Transverse colon (tissue), 4 donors: ENCODE measurements at regions not wholly inside any gene's neighbourhood (a gene's known extent, or its start where the extent isn't known, plus 50 kb on each side); places are given as distances from the start of the nearest gene placed in this dataset.

Experiments
- DNase-seq: peaks from one replicate; pipeline ENCODE4 v3.0.0-alpha.2; 2019
- H3K27ac ChIP-seq, 4 donors: fragments of 200-600 bp; sonication (generic); 2 replicates each; pipeline ENCODE4 v1.5.1; 2016 to 2018; ENCODE audit warnings: inconsistent platforms in 4 of 4
- H3K27me3 ChIP-seq: fragments of 200-600 bp; sonication (generic); 2 replicates; pipeline ENCODE4 v1.5.1; 2017; ENCODE audit warnings: inconsistent platforms
- H3K36me3 ChIP-seq, 4 donors: fragments of 200-600 bp; sonication (generic); 2 replicates each; pipeline ENCODE4 v1.5.1; 2017 to 2019; ENCODE audit warnings: inconsistent platforms in 4 of 4
- H3K4me1 ChIP-seq, 4 donors: fragments of 200-600 bp; sonication (generic); 2 replicates each; pipeline ENCODE4 v1.5.1; 2017 to 2020; ENCODE audit warnings: inconsistent platforms in 4 of 4
- H3K4me3 ChIP-seq, 4 donors: fragments of 200-600 bp; sonication (generic); 1 replicate in 1 of 4; 2 replicates in 3 of 4; pipeline versions ENCODE4 v1.5.1 to v1.6.1; 2017 to 2019; ENCODE audit warnings: inconsistent platforms in 4 of 4
- H3K9me3 ChIP-seq, 2 donors: fragments of 200-600 bp; sonication (generic); 2 replicates each; pipeline ENCODE4 v1.5.1; 2017 to 2019; ENCODE audit warnings: inconsistent platforms in 2 of 2
- EP300 ChIP-seq: sonication (generic); formaldehyde crosslinking; IDR thresholded peaks from one replicate; pipeline ENCODE4 v1.6.1; 2017; ENCODE audit warnings: antibody characterized with exemption, low read depth
- POLR2A ChIP-seq: fragments of 450-650 bp; IDR thresholded peaks from one replicate; pipeline ENCODE4 v1.6.1; 2016; ENCODE audit warnings: antibody characterized with exemption, mild to moderate bottlenecking, moderate library complexity
- POLR2AphosphoS5 ChIP-seq, 3 donors: sonication (generic); formaldehyde crosslinking; IDR thresholded peaks; one replicate each; pipeline ENCODE4 v1.6.1; 2016; ENCODE audit warnings: antibody characterized with exemption in 3 of 3
- WGBS, 2 donors: methylation state at CpG; one replicate each; pipeline ENCODE4 v1.1.5; 2018; ENCODE audit warnings: low coverage in 1 of 2; 5-methylcytosine and 5-hydroxymethylcytosine counted together
- in situ Hi-C, 4 donors: fragments of 200-750 bp; cut with MboI; loops; one replicate each; pipeline versions ENCODE4 v1.15.0 to v1.15.1; 2017; ENCODE audit warnings: low sequenced_read_pairs in 3 of 4, low pct_ligation_motif_present in 1 of 4, low pct_unique_long_range_greater_than_20kb in 1 of 4
- intact Hi-C: fragments of 100-400 bp; cut with DNase I; formaldehyde crosslinking; loops from one replicate; pipeline ENCODE4 v1.15.1; 2023; ENCODE audit warnings: low total_unique reads
- TF ChIP-seq, protein P1 (sequence below), 5 experiments: fragments of 200-600 bp in 3 of 5; fragments of 450-650 bp in 2 of 5; sonication (generic) in 3 of 5; IDR thresholded peaks; 1 replicate in 2 of 5; 2 replicates in 3 of 5; pipeline ENCODE4 v1.5.1; 2016 to 2017; ENCODE audit warnings: antibody characterized with exemption in 5 of 5, inconsistent platforms in 3 of 5, mild to moderate bottlenecking in 2 of 5, moderate library complexity in 1 of 5

DNA sequence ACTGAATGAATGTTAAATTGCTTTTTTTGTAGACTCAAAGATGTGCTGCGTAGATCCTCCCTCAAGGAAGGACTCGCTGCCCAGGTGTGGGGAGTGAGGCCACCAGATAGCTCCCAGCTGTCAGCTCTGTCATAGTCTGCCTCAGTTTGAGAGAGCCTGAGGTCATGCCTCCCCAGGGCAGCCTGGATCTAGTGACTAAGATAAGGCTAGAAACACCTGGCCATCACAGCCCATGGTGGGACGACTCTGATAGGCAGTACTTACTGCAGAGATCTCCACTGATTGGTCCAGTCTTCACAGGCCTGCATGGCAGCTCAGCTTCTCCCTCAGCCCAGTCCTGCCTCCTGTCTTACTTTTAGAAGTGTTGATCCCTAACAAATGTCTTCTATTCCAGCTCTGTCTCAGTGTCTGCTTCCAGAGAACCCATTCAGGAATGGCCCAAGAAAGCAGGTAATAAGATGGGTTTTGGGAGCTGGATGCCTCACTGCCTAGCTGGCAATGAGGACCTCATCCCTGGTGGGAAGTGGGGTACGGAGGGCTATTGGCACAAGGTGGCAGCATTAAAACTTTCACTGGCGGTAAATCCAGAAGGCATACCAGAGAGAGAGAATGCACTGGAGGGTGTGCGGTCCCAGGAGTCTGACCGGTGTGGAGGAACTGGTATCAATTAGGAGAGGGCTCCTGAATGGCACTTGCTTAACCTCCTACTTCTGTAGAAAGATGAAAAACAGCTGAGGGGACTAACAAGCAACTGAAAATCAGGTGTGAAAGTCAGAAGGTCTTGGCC lies 55.3 kb upstream of the GPR37L1 start:
- intact Hi-C loops = no loop called here
- in situ Hi-C loops = no loop called here
- Histone ChIP-seq H3K27me3 (peaks cover 4% of the 10 kb centered on the region), H3K27ac (peak overlapping the region in 2 of 4 donors; percentile 9 to 16), H3K4me3 (no peak overlapping the region), H3K36me3 (no peaks in the 10 kb centered on the region), H3K9me3 (no peaks in the 10 kb centered on the region), H3K4me1 (peaks cover 0 to 15% (median 0%) of the 10 kb centered on the region in 4 donors)
- 79 to 83% methylated on average over 5 to 7 of the region's 7 CpGs for WGBS, 2 donors
- TF ChIP-seq, protein P1, sequence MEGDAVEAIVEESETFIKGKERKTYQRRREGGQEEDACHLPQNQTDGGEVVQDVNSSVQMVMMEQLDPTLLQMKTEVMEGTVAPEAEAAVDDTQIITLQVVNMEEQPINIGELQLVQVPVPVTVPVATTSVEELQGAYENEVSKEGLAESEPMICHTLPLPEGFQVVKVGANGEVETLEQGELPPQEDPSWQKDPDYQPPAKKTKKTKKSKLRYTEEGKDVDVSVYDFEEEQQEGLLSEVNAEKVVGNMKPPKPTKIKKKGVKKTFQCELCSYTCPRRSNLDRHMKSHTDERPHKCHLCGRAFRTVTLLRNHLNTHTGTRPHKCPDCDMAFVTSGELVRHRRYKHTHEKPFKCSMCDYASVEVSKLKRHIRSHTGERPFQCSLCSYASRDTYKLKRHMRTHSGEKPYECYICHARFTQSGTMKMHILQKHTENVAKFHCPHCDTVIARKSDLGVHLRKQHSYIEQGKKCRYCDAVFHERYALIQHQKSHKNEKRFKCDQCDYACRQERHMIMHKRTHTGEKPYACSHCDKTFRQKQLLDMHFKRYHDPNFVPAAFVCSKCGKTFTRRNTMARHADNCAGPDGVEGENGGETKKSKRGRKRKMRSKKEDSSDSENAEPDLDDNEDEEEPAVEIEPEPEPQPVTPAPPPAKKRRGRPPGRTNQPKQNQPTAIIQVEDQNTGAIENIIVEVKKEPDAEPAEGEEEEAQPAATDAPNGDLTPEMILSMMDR (IDR thresholded peaks at IDR 0.05) = no peak
- TF ChIP-seq POLR2A = no peak
- no peak for TF ChIP-seq POLR2AphosphoS5 (IDR thresholded peaks at IDR 0.05)
- no peak for TF ChIP-seq EP300
- DNase-seq = no peak

DNA sequence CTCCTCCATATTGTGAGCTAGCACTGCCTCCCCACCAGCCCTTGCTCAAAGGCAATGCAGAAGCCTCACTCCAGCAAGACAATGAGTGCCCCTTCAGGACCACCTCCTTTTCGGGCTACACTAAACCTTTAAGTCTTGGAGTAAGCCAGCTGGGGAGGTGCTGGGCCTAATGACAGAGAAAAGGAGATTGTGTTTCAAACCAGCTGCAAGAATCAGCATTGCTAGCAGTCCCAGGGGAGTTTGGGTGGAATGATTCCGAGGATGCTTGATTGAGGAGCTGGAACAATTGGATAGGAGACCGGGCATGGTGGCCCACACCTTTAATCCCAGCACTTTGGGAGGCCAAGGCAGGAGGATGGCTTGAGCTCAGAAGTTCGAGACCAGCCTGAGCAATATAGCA lies 54.1 kb upstream of the GPR37L1 start:
- intact Hi-C loops (no loop called here), in situ Hi-C loops (no loop called here)
- no peak for TF ChIP-seq POLR2A
- TF ChIP-seq POLR2AphosphoS5 (IDR thresholded peaks at IDR 0.05) = no peak
- no peak for TF ChIP-seq EP300
- TF ChIP-seq, protein P1 (IDR thresholded peaks at IDR 0.05) = no peak
- Histone ChIP-seq H3K27me3 (no peaks in the 10 kb centered on the region), H3K36me3 (no peaks in the 10 kb centered on the region), H3K9me3 (no peaks in the 10 kb centered on the region), H3K4me3 (no peak overlapping the region), H3K27ac (no peak overlapping the region), H3K4me1 (peaks cover 3 to 26% (median 9%) of the 10 kb centered on the region in 4 donors)
- 83 to 85% methylated on average over 2 to 4 of the region's 4 CpGs for WGBS, 2 donors
- DNase-seq = no peak

DNA sequence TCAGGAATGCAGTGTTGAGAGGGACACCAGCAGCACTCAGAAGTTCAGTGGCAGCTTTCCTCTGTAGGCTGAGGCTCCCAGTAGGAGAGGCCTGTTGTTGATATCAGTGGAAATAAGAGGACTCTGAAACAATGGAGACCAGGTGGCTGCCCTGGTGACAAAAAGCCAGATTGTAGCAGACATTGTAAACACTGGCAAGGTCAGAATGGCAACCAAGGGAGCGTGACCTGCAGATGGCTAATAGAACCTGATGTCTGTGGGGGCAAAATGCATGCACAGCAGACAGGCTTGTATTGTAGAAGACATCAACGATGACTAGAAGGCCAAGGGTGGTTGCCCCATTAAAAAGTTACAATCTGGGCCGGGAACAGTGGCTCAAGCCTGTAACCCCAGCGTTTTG lies 53.1 kb upstream of the GPR37L1 start:
- TF ChIP-seq POLR2AphosphoS5 (IDR thresholded peaks at IDR 0.05) (no peak), POLR2A (no peak), EP300 (no peak)
- TF ChIP-seq, protein P1 (IDR thresholded peaks at IDR 0.05) = no peak
- no peak overlapping the region for H3K4me3 ChIP-seq
- H3K27me3 ChIP-seq = no peaks in the 10 kb centered on the region
- peaks cover 3 to 27% (median 12%) of the 10 kb centered on the region in 4 donors for H3K4me1 ChIP-seq
- H3K27ac ChIP-seq = peak overlapping the region in 1 of 4 donors; percentile 89
- H3K36me3 ChIP-seq = no peaks in the 10 kb centered on the region
- intact Hi-C loops = no loop called here
- in situ Hi-C loops = no loop called here
- H3K9me3 ChIP-seq = no peaks in the 10 kb centered on the region
- WGBS, 2 donors = 62% methylated on average over 4 of the region's 4 CpGs; no CpG with 5 or more reads in 1 of the 2 donors
- DNase-seq = no peak

GRCh38 chr1:202072211-202072765 lies 50.4 kb upstream of the GPR37L1 start:
- Histone ChIP-seq H3K4me3 (no peak overlapping the region), H3K27ac (peak overlapping the region; percentile 79 to 89 (median 84)), H3K36me3 (no peaks in the 10 kb centered on the region), H3K27me3 (no peaks in the 10 kb centered on the region), H3K4me1 (peaks cover 14 to 49% (median 35%) of the 10 kb centered on the region in 4 donors), H3K9me3 (no peaks in the 10 kb centered on the region)
- WGBS, 2 donors = 30 to 56% methylated on average over 2 to 8 of the region's 8 CpGs
- DNase-seq = peak; percentile 84
- intact Hi-C loops = no loop called here
- TF ChIP-seq, protein P1 (IDR thresholded peaks at IDR 0.05) = no peak
- TF ChIP-seq POLR2A (peak; percentile 39), POLR2AphosphoS5 (IDR thresholded peaks at IDR 0.05) (peak in 2 of 3 donors; percentile 42 to 50), EP300 (peak; percentile 88)
- in situ Hi-C loops = no loop called here
